ENCODE measurements at regions not wholly inside any gene's neighbourhood (a gene's known extent, or its start where the extent isn't known, plus 50 kb on each side); places are given as distances from the start of the nearest gene placed in this dataset.

DNA sequence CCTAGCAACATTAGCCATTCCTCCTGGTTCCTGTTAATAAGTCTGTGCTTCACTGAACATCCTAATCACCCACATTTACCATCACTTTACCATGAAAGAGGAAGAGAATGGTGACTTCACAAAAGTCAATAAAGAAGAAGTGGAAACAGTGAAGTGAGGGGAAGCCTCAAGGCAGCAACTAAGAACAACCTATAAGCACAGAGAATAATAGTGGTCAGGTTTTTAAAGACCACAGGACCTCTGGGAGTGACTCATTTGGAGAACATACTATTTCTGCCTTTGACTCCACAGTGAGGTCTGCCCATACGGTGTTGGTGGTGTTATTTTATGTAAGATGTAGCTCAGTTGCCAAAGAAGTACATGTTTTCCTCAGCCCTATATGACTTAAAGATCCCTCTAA, 86.0 kb upstream of the TET2 start:
- no peak for DNase-seq (ENCODE audit: extremely low spot score, unreplicated experiment)
- TF ChIP-seq, protein P1, sequence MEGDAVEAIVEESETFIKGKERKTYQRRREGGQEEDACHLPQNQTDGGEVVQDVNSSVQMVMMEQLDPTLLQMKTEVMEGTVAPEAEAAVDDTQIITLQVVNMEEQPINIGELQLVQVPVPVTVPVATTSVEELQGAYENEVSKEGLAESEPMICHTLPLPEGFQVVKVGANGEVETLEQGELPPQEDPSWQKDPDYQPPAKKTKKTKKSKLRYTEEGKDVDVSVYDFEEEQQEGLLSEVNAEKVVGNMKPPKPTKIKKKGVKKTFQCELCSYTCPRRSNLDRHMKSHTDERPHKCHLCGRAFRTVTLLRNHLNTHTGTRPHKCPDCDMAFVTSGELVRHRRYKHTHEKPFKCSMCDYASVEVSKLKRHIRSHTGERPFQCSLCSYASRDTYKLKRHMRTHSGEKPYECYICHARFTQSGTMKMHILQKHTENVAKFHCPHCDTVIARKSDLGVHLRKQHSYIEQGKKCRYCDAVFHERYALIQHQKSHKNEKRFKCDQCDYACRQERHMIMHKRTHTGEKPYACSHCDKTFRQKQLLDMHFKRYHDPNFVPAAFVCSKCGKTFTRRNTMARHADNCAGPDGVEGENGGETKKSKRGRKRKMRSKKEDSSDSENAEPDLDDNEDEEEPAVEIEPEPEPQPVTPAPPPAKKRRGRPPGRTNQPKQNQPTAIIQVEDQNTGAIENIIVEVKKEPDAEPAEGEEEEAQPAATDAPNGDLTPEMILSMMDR (IDR thresholded peaks at IDR 0.05): no peak
- Mint-ChIP-seq H3K27ac (ENCODE audit: unreplicated experiment) (no peak overlapping the region), H3K36me3 (ENCODE audit: unreplicated experiment) (no peaks in the 10 kb centered on the region), H3K4me1 (ENCODE audit: unreplicated experiment) (no peaks in the 10 kb centered on the region), H3K4me3 (ENCODE audit: unreplicated experiment) (no peak overlapping the region), H3K27me3 (ENCODE audit: unreplicated experiment) (peaks cover 9% of the 10 kb centered on the region), H3K9me3 (ENCODE audit: unreplicated experiment) (no peaks in the 10 kb centered on the region)

DNA sequence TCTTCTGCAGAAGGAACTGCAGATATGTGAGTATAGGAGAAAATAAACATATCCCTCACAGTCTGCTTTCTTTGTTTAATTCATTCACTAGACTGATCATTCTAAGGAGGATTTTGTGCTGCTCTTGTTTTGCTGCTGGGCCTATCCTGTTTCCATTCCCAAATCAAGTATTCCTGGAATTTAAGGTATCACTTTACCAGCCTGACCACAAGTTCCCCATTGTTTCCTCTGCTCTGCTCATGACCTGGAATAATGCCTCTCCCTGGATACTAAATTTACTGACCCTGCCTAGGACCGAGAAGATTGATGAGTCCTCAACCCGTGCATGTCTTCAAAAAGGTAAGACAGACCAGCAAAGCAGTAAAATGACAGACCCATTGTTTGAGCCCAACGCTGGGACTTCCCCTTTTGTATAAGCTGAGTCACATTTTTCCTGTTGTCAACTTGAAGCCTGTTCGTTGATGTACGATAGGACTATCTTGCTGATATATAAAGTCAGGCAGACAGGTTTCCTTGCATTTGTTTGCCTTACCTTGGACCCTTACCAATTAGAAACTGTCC, 85.5 kb upstream of the TET2 start:
- no peaks in the 10 kb centered on the region for H3K36me3 Mint-ChIP-seq (ENCODE audit: unreplicated experiment)
- no peak for DNase-seq (ENCODE audit: extremely low spot score, unreplicated experiment)
- no peak overlapping the region for H3K27ac Mint-ChIP-seq (ENCODE audit: unreplicated experiment)
- H3K27me3 Mint-ChIP-seq (ENCODE audit: unreplicated experiment): peaks cover 5% of the 10 kb centered on the region
- H3K9me3 Mint-ChIP-seq (ENCODE audit: unreplicated experiment): no peaks in the 10 kb centered on the region
- no peak overlapping the region for H3K4me3 Mint-ChIP-seq (ENCODE audit: unreplicated experiment)
- H3K4me1 Mint-ChIP-seq (ENCODE audit: unreplicated experiment): no peaks in the 10 kb centered on the region
- TF ChIP-seq, protein P1 (IDR thresholded peaks at IDR 0.05): no peak

DNA sequence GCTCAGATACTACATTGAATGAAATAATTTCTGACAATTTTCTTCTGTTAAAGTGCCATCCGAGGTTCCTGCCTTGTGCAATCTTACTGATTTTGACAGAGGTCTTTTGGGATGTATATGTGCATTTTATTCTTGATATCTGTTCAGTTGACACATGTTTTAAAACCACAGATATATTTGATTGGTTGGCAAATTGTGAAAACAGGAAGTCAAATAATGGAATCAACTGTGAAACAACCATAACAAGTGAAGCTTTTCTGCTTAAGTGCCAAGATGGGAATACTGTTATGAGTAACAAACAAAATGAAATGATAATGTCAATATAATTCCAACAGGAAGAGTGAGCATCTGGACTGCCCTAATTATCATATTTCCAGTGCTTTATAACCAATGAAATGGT, 84.9 kb upstream of the TET2 start:
- TF ChIP-seq, protein P1 (IDR thresholded peaks at IDR 0.05): no peak
- DNase-seq (ENCODE audit: extremely low spot score, unreplicated experiment): no peak
- Mint-ChIP-seq H3K27me3 (ENCODE audit: unreplicated experiment) (peaks cover 3% of the 10 kb centered on the region), H3K27ac (ENCODE audit: unreplicated experiment) (no peak overlapping the region), H3K9me3 (ENCODE audit: unreplicated experiment) (no peaks in the 10 kb centered on the region), H3K36me3 (ENCODE audit: unreplicated experiment) (no peaks in the 10 kb centered on the region), H3K4me1 (ENCODE audit: unreplicated experiment) (no peaks in the 10 kb centered on the region), H3K4me3 (ENCODE audit: unreplicated experiment) (no peak overlapping the region)

DNA sequence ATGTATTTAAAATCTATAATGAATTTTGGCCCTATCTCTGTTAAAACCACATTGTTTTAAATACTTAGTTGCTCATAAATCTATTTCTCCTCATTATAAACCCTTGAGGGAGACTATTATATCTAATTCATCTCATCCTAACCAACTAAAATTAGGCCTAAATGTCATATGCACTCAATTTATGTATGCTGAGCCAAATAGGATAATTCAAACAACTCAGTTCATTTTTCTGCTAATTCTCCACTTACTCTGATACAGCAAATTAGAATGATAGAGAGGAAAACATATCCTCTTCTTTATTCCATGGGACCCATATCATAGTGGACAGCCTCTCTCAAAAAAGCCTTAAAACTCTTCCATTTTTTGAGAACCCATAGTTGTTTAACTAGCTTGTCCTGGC, 80.3 kb upstream of the TET2 start:
- Mint-ChIP-seq H3K9me3 (ENCODE audit: unreplicated experiment) (no peaks in the 10 kb centered on the region), H3K27me3 (ENCODE audit: unreplicated experiment) (peaks cover 20% of the 10 kb centered on the region), H3K27ac (ENCODE audit: unreplicated experiment) (no peak overlapping the region), H3K4me1 (ENCODE audit: unreplicated experiment) (no peaks in the 10 kb centered on the region), H3K4me3 (ENCODE audit: unreplicated experiment) (no peak overlapping the region), H3K36me3 (ENCODE audit: unreplicated experiment) (no peaks in the 10 kb centered on the region)
- no peak for DNase-seq (ENCODE audit: extremely low spot score, unreplicated experiment)
- TF ChIP-seq, protein P1 (IDR thresholded peaks at IDR 0.05): no peak

DNA sequence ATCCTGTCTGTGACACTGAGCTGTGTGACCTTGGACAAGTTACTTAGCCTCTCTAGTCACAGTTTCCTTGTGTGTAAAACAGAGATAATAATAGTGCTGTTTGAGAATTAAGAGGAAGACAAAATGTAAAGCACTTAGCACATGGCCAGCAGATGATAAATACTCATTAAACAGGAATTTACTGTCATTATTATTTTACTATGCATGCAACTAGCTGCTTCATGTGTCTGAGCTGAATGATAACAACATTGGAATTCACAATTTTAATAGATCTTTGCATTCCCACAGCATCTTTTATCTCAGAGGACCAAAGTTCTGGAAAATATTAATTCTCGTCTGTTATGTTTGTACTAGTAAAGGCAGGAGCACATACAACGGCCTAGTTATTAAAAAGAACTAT, 79.2 kb upstream of the TET2 start:
- no peaks in the 10 kb centered on the region for H3K9me3 Mint-ChIP-seq (ENCODE audit: unreplicated experiment)
- peaks cover 20% of the 10 kb centered on the region for H3K27me3 Mint-ChIP-seq (ENCODE audit: unreplicated experiment)
- no peak overlapping the region for H3K27ac Mint-ChIP-seq (ENCODE audit: unreplicated experiment)
- TF ChIP-seq, protein P1 (IDR thresholded peaks at IDR 0.05): no peak
- H3K36me3 Mint-ChIP-seq (ENCODE audit: unreplicated experiment): no peaks in the 10 kb centered on the region
- H3K4me1 Mint-ChIP-seq (ENCODE audit: unreplicated experiment): no peaks in the 10 kb centered on the region
- DNase-seq (ENCODE audit: extremely low spot score, unreplicated experiment): no peak
- no peak overlapping the region for H3K4me3 Mint-ChIP-seq (ENCODE audit: unreplicated experiment)
